HepG2 (cell line): ENCODE measurements at regions not wholly inside any gene's neighbourhood (a gene's known extent, or its start where the extent isn't known, plus 50 kb on each side); places are given as distances from the start of the nearest gene placed in this dataset.

ENCODE experiments used
- ATAC-seq: fragments of 200-7000 bp; cut with Tn5 transposase; 3 replicates; pipeline ENCODE4 v1.9.1; 2020; ENCODE audit warnings: mild to moderate bottlenecking, moderate library complexity
- BruUV-seq: library from RNA; stranded (reverse); fragments of 400-500 nt; replicated peaks from 2 replicates; lab custom pipeline; 2021; lab: Mats Ljungman, UMichigan
- CTCF ChIA-PET: fragments of 300-600 bp; formaldehyde crosslinking; extraction: SDS; loops from one replicate; lab custom pipeline; 2021; ENCODE audit warnings: low total read pairs, inconsistent platforms, low intra/inter-chr PET ratio; lab: Yijun Ruan, JAX
- POLR2A ChIA-PET: fragments of 350-600 bp; sonication (Branson Sonifier 250); formaldehyde crosslinking; loops from one replicate; lab custom pipeline; 2020; ENCODE audit warnings: antibody characterized with exemption, inconsistent platforms; lab: Yijun Ruan, JAX
- DNase-seq: peaks from one replicate; pipeline ENCODE4 v3.0.0-alpha.2; 2015; ENCODE audit warnings: low spot score
- FAIRE-seq: peaks from 3 replicates; lab custom pipeline; 2011; peaks lifted over from hg19 to GRCh38; lab: Jason Lieb, UNC
- H2AFZ ChIP-seq: one replicate; pipeline ENCODE4 v1.6.1; 2011; ENCODE audit warnings: low read length, inconsistent platforms
- H3K27ac ChIP-seq: fragments of 300-600 bp; 3 replicates; pipeline ENCODE4 v1.8.0; 2011; ENCODE audit warnings: mixed run types, mild to moderate bottlenecking, mixed read lengths, low read length, inconsistent platforms; ENCODE audit not compliant: insufficient read depth; ENCODE audit errors: extremely low read length
- H3K27me3 ChIP-seq, 2 experiments: fragments of 200-600 bp in 1 of 2; 2 replicates in 1 of 2; 3 replicates in 1 of 2; pipeline versions ENCODE4 v1.6.0 to v1.8.0; 2011; ENCODE audit warnings: low read length in 2 of 2, mild to moderate bottlenecking in 2 of 2, moderate library complexity in 2 of 2, inconsistent platforms in 1 of 2; ENCODE audit not compliant: insufficient read depth in 2 of 2, control insufficient read depth in 1 of 2
- H3K36me3 ChIP-seq, 2 experiments: fragments of 200-600 bp in 1 of 2; replicated peaks in 1 of 2; 2 replicates in 1 of 2; 3 replicates in 1 of 2; pipeline versions ENCODE4 v1.5.1 to v1.8.0; 2011; ENCODE audit warnings: low read length in 2 of 2, inconsistent platforms in 1 of 2; ENCODE audit not compliant: insufficient read depth in 2 of 2, control insufficient read depth in 1 of 2
- H3K4me1 ChIP-seq: 2 replicates; pipeline ENCODE4 v1.5.1; 2012; ENCODE audit warnings: low read length, inconsistent platforms; ENCODE audit not compliant: insufficient read depth
- H3K4me2 ChIP-seq: 2 replicates; pipeline ENCODE4 v1.6.0; 2011; ENCODE audit warnings: low read depth, low read length, inconsistent platforms
- H3K4me3 ChIP-seq, 3 experiments: fragments of 200-600 bp in 1 of 3; sonication (generic), shearing (Covaris generic) in 1 of 3; replicated peaks in 1 of 3; 2 replicates each; pipeline ENCODE4 v1.5.1; 2011 to 2016; ENCODE audit warnings: low read length in 3 of 3, inconsistent platforms in 2 of 3, low read depth in 2 of 3, mild to moderate bottlenecking in 2 of 3, control low read depth in 1 of 3, mixed read lengths in 1 of 3; ENCODE audit not compliant: insufficient read depth in 1 of 3
- H3K79me2 ChIP-seq: one replicate; pipeline ENCODE4 v1.6.1; 2011; ENCODE audit warnings: low read length, inconsistent platforms; ENCODE audit not compliant: insufficient read depth
- H3K9ac ChIP-seq: 2 replicates; pipeline ENCODE4 v1.6.0; 2011; ENCODE audit warnings: mild to moderate bottlenecking, low read depth, low read length, inconsistent platforms; ENCODE audit not compliant: insufficient read depth
- H3K9me3 ChIP-seq: 2 replicates; pipeline ENCODE4 v1.5.1; 2012; ENCODE audit warnings: mild to moderate bottlenecking, low read length
- H4K20me1 ChIP-seq: 2 replicates; pipeline ENCODE4 v1.6.0; 2011; ENCODE audit warnings: inconsistent platforms, mild to moderate bottlenecking, low read length, moderate library complexity; ENCODE audit not compliant: insufficient read depth
- CEBPG ChIP-seq: IDR thresholded peaks from 2 replicates; pipeline ENCODE4 v1.6.1; 2016
- DNMT3B ChIP-seq: conservative IDR thresholded peaks from 2 replicates; pipeline ENCODE4 v1.6.1; 2016; ENCODE audit warnings: missing biosample characterization, control low read depth
- JUNB ChIP-seq: sonication (generic); formaldehyde crosslinking; IDR thresholded peaks from 2 replicates; pipeline ENCODE4 v1.8.0; 2022; ENCODE audit warnings: missing genetic modification reagents, mild to moderate bottlenecking, borderline replicate concordance
- KLF11 ChIP-seq: IDR thresholded peaks from 2 replicates; pipeline ENCODE4 v1.6.1; 2016; ENCODE audit warnings: missing compliant biosample characterization
- NCOA2 ChIP-seq: sonication (generic); formaldehyde crosslinking; IDR thresholded peaks from 2 replicates; pipeline ENCODE4 v1.8.0; 2022; ENCODE audit warnings: inconsistent platforms
- WIZ ChIP-seq: sonication (generic); formaldehyde crosslinking; IDR thresholded peaks from 2 replicates; pipeline ENCODE4 v1.5.1; 2020; ENCODE audit warnings: mild to moderate bottlenecking, missing genetic modification reagents
- ZNF44 ChIP-seq: sonication (generic); formaldehyde crosslinking; IDR thresholded peaks from 2 replicates; pipeline ENCODE4 v1.5.1; 2020; ENCODE audit warnings: mild to moderate bottlenecking, missing genetic modification reagents
- ZNF510 ChIP-seq: sonication (generic); formaldehyde crosslinking; IDR thresholded peaks from 2 replicates; pipeline ENCODE4 v1.4.0; 2020; ENCODE audit warnings: low read depth, mild to moderate bottlenecking, missing genetic modification reagents
- ZNF619 ChIP-seq: sonication (generic); formaldehyde crosslinking; IDR thresholded peaks from 2 replicates; pipeline ENCODE4 v1.4.0; 2020; ENCODE audit warnings: mild to moderate bottlenecking, missing genetic modification reagents
- WGBS: methylation state at CpG from one replicate; pipeline ENCODE4 v1.1.6; 2017; ENCODE audit warnings: low lambda C conversion rate; 5-methylcytosine and 5-hydroxymethylcytosine counted together
- in situ Hi-C: cut with HindIII; loops from 2 replicates; pipeline ENCODE4 v1.10.0; 2017; ENCODE audit warnings: low pct_unique_long_range_greater_than_20kb; ENCODE audit not compliant: extremely low pct_ligation_motif_present
- intact Hi-C: fragments of 100-400 bp; cut with micrococcal nuclease; formaldehyde crosslinking; loops from one replicate; pipeline ENCODE4 v1.10.0; 2022; ENCODE audit not compliant: unreplicated experiment
- TF ChIP-seq, protein P1 (sequence below): IDR thresholded peaks from 2 replicates; pipeline ENCODE4 v1.6.1; 2016
- TF ChIP-seq, protein P2 (sequence below): sonication (generic); formaldehyde crosslinking; IDR thresholded peaks from 2 replicates; pipeline ENCODE4 v1.4.0; 2020; ENCODE audit warnings: missing genetic modification reagents

DNA sequence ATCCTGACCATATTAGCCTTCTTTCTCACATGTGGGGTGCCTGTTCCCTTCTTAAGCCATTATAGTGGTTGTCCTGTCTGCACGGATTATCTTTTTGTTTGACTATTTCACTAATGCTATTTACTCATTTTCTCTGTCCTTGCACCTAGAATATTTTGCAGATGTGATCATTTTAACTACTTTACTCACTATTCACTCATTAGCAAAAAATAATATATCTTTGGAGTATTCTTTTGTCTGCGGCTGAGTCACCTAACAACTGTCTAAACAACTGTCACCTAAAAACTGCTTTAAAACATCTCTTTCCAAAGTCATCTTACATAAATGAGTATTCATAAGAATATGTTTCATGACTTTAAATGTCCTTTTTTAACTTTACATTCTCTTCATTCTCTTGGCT is 87.4 kb downstream of the KCNJ2 start:
- POLR2A ChIA-PET = no interaction called here
- CTCF ChIA-PET = no interaction called here
- no peak for ATAC-seq
- WGBS = 32% methylated on average over 2 of the region's 2 CpGs
- FAIRE-seq = no peak
- no peaks in the 10 kb centered on the region for H4K20me1 ChIP-seq
- no peak overlapping the region for H3K4me2 ChIP-seq
- no peak overlapping the region for H2AFZ ChIP-seq
- intact Hi-C loops (no loop called here), in situ Hi-C loops (no loop called here)
- no peak overlapping the region for H3K9ac ChIP-seq
- H3K27ac ChIP-seq = no peak overlapping the region
- no peaks in the 10 kb centered on the region for H3K79me2 ChIP-seq
- H3K9me3 ChIP-seq = peaks cover 92% of the 10 kb centered on the region
- H3K27me3 ChIP-seq = no peaks in the 10 kb centered on the region
- BruUV-seq = no TSS peak
- no peak for TF ChIP-seq CEBPG (CRISPR knock-in tag)
- TF ChIP-seq, all 625 proteins: peak for 0
- no peak overlapping the region for H3K4me3 ChIP-seq
- H3K4me1 ChIP-seq = no peaks in the 10 kb centered on the region
- DNase-seq = no peak
- H3K36me3 ChIP-seq = no peaks in the 10 kb centered on the region

DNA sequence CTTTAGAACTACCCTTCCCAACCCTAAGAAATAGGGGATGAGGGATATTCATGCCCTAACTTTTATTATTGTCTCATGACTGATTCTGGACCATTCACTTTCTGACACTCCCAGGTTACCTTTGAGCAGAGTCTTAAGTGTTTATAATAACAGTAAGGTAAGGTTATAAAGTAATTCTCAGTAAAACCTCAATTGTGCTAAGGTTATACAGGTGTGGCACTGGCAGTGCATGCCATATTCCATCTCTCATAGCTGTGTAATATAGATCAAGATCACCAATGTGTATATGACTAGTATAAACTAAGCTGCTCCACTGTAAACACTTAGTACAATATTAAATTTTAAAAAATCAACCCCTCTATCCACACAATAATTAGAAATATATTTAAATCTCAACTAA is 89.1 kb downstream of the KCNJ2 start:
- no peak overlapping the region for H3K4me3 ChIP-seq
- POLR2A ChIA-PET = no interaction called here
- H3K4me2 ChIP-seq = no peak overlapping the region
- no peaks in the 10 kb centered on the region for H4K20me1 ChIP-seq
- H3K4me1 ChIP-seq = no peaks in the 10 kb centered on the region
- H3K36me3 ChIP-seq = no peaks in the 10 kb centered on the region
- TF ChIP-seq ZNF510 (CRISPR knock-in tag) (no peak), ZNF44 (CRISPR knock-in tag) (no peak)
- TF ChIP-seq, all 625 proteins: peak for 0
- FAIRE-seq (no peak), ATAC-seq (no peak), DNase-seq (no peak)
- in situ Hi-C loops (no loop called here), intact Hi-C loops (no loop called here)
- no TSS peak for BruUV-seq
- Histone ChIP-seq H3K79me2 (no peaks in the 10 kb centered on the region), H3K9me3 (peaks cover 88% of the 10 kb centered on the region), H3K27me3 (no peaks in the 10 kb centered on the region), H3K27ac (no peak overlapping the region), H3K9ac (no peak overlapping the region), H2AFZ (no peak overlapping the region)
- CTCF ChIA-PET = no interaction called here

DNA sequence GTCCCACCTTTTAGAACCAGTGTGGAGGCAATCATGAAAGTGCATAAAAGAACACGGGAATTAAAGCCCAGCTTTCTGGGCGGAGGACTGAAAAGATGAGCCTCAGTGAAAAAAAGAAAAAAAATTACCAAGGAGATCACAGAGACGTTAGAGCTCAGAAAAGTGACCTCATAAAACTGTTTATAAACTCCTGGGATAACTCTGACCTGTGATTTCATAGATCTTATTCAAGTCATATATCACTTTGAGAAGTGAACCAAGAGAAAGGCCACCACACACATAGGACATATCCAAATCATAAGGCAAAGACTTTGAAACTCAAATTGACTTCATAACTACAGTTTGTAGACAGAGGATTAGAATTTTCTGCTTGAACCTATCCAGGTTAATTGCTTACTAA is 90.1 kb downstream of the KCNJ2 start:
- peaks cover 86% of the 10 kb centered on the region for H3K9me3 ChIP-seq
- H3K4me1 ChIP-seq = no peaks in the 10 kb centered on the region
- in situ Hi-C loops (no loop called here), intact Hi-C loops (no loop called here)
- no peak for ATAC-seq
- no peaks in the 10 kb centered on the region for H3K36me3 ChIP-seq
- POLR2A ChIA-PET = no interaction called here
- WGBS = 11% methylated on average over 3 of the region's 3 CpGs
- H3K27ac ChIP-seq = no peak overlapping the region
- no peak for DNase-seq
- BruUV-seq = no TSS peak
- H3K79me2 ChIP-seq = no peaks in the 10 kb centered on the region
- CTCF ChIA-PET = no interaction called here
- FAIRE-seq = no peak
- no peak overlapping the region for H3K9ac ChIP-seq
- no peak overlapping the region for H3K4me3 ChIP-seq
- H3K4me2 ChIP-seq = no peak overlapping the region
- H4K20me1 ChIP-seq = no peaks in the 10 kb centered on the region
- no peak overlapping the region for H2AFZ ChIP-seq
- H3K27me3 ChIP-seq = no peaks in the 10 kb centered on the region
- TF ChIP-seq DNMT3B (CRISPR knock-in tag) = no peak
- TF ChIP-seq NCOA2 (CRISPR knock-in tag) = no peak
- no peak for TF ChIP-seq JUNB (CRISPR knock-in tag)
- TF ChIP-seq, protein P1, sequence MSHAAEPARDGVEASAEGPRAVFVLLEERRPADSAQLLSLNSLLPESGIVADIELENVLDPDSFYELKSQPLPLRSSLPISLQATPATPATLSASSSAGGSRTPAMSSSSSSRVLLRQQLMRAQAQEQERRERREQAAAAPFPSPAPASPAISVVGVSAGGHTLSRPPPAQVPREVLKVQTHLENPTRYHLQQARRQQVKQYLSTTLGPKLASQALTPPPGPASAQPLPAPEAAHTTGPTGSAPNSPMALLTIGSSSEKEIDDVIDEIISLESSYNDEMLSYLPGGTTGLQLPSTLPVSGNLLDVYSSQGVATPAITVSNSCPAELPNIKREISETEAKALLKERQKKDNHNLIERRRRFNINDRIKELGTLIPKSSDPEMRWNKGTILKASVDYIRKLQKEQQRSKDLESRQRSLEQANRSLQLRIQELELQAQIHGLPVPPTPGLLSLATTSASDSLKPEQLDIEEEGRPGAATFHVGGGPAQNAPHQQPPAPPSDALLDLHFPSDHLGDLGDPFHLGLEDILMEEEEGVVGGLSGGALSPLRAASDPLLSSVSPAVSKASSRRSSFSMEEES (CRISPR knock-in tag) = no peak
- TF ChIP-seq, protein P2, sequence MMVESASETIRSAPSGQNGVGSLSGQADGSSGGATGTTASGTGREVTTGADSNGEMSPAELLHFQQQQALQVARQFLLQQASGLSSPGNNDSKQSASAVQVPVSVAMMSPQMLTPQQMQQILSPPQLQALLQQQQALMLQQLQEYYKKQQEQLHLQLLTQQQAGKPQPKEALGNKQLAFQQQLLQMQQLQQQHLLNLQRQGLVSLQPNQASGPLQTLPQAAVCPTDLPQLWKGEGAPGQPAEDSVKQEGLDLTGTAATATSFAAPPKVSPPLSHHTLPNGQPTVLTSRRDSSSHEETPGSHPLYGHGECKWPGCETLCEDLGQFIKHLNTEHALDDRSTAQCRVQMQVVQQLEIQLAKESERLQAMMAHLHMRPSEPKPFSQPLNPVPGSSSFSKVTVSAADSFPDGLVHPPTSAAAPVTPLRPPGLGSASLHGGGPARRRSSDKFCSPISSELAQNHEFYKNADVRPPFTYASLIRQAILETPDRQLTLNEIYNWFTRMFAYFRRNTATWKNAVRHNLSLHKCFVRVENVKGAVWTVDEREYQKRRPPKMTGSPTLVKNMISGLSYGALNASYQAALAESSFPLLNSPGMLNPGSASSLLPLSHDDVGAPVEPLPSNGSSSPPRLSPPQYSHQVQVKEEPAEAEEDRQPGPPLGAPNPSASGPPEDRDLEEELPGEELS = no peak
- TF ChIP-seq KLF11 (CRISPR knock-in tag) = no peak
- no peak for TF ChIP-seq WIZ
- no peak for TF ChIP-seq ZNF619 (CRISPR knock-in tag)
